ENCODE measurements at regions not wholly inside any gene's neighbourhood (a gene's known extent, or its start where the extent isn't known, plus 50 kb on each side); places are given as distances from the start of the nearest gene placed in this dataset.

- intact Hi-C loops (cut with DNase I; ENCODE audit: low total_unique reads) (no loop called here), in situ Hi-C loops (cut with MboI; ENCODE audit: low sequenced_read_pairs in 4 of 4) (no loop called here)
- Histone ChIP-seq H3K4me3 (no peak overlapping the region), H3K27me3 (no peaks in the 10 kb centered on the region), H3K36me3 (no peaks in the 10 kb centered on the region), H3K27ac (no peak overlapping the region), H3K4me1 (no peaks in the 10 kb centered on the region), H3K9me3 (no peaks in the 10 kb centered on the region)
- ATAC-seq (no peak), DNase-seq (no peak)
- TF ChIP-seq CTCF (IDR thresholded peaks at IDR 0.05 in 4 of 5, conservative IDR thresholded peaks at IDR 0.05 in 1 of 5) (no peak), POLR2A (IDR thresholded peaks at IDR 0.05) (no peak)
Measured at GRCh38 chr1:213391445-213391844, 340.4 kb downstream of the RPS6KC1 start.

GRCh38 chr1:213393860-213394259 lies 342.8 kb downstream of the RPS6KC1 start:
- intact Hi-C loops (cut with DNase I; ENCODE audit: low total_unique reads): no loop called here

GRCh38 chr1:213394837-213395236 lies 343.8 kb downstream of the RPS6KC1 start:
- TF ChIP-seq POLR2A (IDR thresholded peaks at IDR 0.05) (no peak), CTCF (IDR thresholded peaks at IDR 0.05 in 4 of 5, conservative IDR thresholded peaks at IDR 0.05 in 1 of 5) (no peak)
- no peak for ATAC-seq
- H3K36me3 ChIP-seq: no peaks in the 10 kb centered on the region
- in situ Hi-C loops (cut with MboI; ENCODE audit: low sequenced_read_pairs in 4 of 4): no loop called here
- intact Hi-C loops (cut with DNase I; ENCODE audit: low total_unique reads): no loop called here
- DNase-seq: no peak
- H3K27me3 ChIP-seq: no peaks in the 10 kb centered on the region
- H3K4me3 ChIP-seq: no peak overlapping the region
- H3K9me3 ChIP-seq: no peaks in the 10 kb centered on the region
- H3K4me1 ChIP-seq: peaks cover 0 to 4% of the 10 kb centered on the region in 2 donors
- H3K27ac ChIP-seq: no peak overlapping the region

More at GRCh38 chr1:213393860-213394259, 342.8 kb downstream of the RPS6KC1 start:
- Histone ChIP-seq H3K27ac (no peak overlapping the region), H3K4me3 (no peak overlapping the region), H3K9me3 (no peaks in the 10 kb centered on the region), H3K27me3 (no peaks in the 10 kb centered on the region), H3K36me3 (no peaks in the 10 kb centered on the region), H3K4me1 (peaks cover 0 to 3% of the 10 kb centered on the region in 2 donors)
- no peak for TF ChIP-seq CTCF (IDR thresholded peaks at IDR 0.05 in 4 of 5, conservative IDR thresholded peaks at IDR 0.05 in 1 of 5)
- no peak for TF ChIP-seq POLR2A (IDR thresholded peaks at IDR 0.05)
- DNase-seq: no peak
- no peak for ATAC-seq
- in situ Hi-C loops (cut with MboI; ENCODE audit: low sequenced_read_pairs in 4 of 4): no loop called here

- H3K36me3 ChIP-seq: no peaks in the 10 kb centered on the region
- no peak overlapping the region for H3K27ac ChIP-seq
- intact Hi-C loops (cut with DNase I; ENCODE audit: low total_unique reads): no loop called here
- no peak for DNase-seq
- H3K4me1 ChIP-seq: peaks cover 0 to 10% of the 10 kb centered on the region in 2 donors
- no peaks in the 10 kb centered on the region for H3K27me3 ChIP-seq
- H3K9me3 ChIP-seq: no peaks in the 10 kb centered on the region
- ATAC-seq: no peak
- TF ChIP-seq POLR2A (IDR thresholded peaks at IDR 0.05): no peak
- no peak for TF ChIP-seq CTCF (IDR thresholded peaks at IDR 0.05 in 4 of 5, conservative IDR thresholded peaks at IDR 0.05 in 1 of 5)
- in situ Hi-C loops (cut with MboI; ENCODE audit: low sequenced_read_pairs in 4 of 4): no loop called here
- no peak overlapping the region for H3K4me3 ChIP-seq
Measured at GRCh38 chr1:213397638-213398037, 346.6 kb downstream of the RPS6KC1 start.

GRCh38 chr1:213399695-213400094 lies 348.7 kb downstream of the RPS6KC1 start:
- ATAC-seq (peak; percentile 92 to 95), DNase-seq (peak in 1 of 2 donors; percentile 13)
- no peaks in the 10 kb centered on the region for H3K27me3 ChIP-seq
- peak overlapping the region in 2 of 4 donors; percentile 30 to 43 for H3K27ac ChIP-seq
- H3K4me1 ChIP-seq: peaks cover 0 to 10% of the 10 kb centered on the region in 2 donors
- no peak overlapping the region for H3K4me3 ChIP-seq
- no peaks in the 10 kb centered on the region for H3K9me3 ChIP-seq
- TF ChIP-seq POLR2A (IDR thresholded peaks at IDR 0.05) (no peak), CTCF (IDR thresholded peaks at IDR 0.05 in 4 of 5, conservative IDR thresholded peaks at IDR 0.05 in 1 of 5) (no peak)
- in situ Hi-C loops (cut with MboI; ENCODE audit: low sequenced_read_pairs in 4 of 4) (no loop called here), intact Hi-C loops (cut with DNase I; ENCODE audit: low total_unique reads) (no loop called here)
- no peaks in the 10 kb centered on the region for H3K36me3 ChIP-seq
